ENCODE measurements at regions not wholly inside any gene's neighbourhood (a gene's known extent, or its start where the extent isn't known, plus 50 kb on each side); places are given as distances from the start of the nearest gene placed in this dataset.

DNA sequence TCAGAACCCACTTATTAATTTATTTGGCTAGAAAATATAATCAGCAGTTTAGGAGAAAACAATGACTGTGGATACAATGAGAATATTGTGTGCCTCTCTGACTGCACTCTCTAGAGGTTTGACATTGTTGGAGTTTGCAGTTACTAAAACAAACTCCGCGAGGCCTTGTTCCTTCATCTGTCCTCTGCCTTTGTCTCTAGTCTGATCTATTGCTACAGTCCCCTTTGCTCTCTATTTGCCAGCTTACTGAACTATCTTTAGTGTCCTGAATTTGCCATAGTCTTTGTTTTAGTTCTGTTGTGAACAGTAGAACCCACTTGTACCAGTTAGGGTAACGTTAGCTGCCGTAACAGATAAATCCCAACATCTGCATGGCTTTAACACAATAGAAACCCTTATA lies 81.4 kb upstream of the RPS6KA3 start:
- no peak for DNase-seq (ENCODE audit: low read depth)
- no peak overlapping the region for H3K4me3 ChIP-seq (ENCODE audit: low read depth, low read length)
- TF ChIP-seq, protein P1, sequence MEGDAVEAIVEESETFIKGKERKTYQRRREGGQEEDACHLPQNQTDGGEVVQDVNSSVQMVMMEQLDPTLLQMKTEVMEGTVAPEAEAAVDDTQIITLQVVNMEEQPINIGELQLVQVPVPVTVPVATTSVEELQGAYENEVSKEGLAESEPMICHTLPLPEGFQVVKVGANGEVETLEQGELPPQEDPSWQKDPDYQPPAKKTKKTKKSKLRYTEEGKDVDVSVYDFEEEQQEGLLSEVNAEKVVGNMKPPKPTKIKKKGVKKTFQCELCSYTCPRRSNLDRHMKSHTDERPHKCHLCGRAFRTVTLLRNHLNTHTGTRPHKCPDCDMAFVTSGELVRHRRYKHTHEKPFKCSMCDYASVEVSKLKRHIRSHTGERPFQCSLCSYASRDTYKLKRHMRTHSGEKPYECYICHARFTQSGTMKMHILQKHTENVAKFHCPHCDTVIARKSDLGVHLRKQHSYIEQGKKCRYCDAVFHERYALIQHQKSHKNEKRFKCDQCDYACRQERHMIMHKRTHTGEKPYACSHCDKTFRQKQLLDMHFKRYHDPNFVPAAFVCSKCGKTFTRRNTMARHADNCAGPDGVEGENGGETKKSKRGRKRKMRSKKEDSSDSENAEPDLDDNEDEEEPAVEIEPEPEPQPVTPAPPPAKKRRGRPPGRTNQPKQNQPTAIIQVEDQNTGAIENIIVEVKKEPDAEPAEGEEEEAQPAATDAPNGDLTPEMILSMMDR (IDR thresholded peaks at IDR 0.05; ENCODE audit: control insufficient read depth, extremely low read depth, insufficient read depth): no peak

DNA sequence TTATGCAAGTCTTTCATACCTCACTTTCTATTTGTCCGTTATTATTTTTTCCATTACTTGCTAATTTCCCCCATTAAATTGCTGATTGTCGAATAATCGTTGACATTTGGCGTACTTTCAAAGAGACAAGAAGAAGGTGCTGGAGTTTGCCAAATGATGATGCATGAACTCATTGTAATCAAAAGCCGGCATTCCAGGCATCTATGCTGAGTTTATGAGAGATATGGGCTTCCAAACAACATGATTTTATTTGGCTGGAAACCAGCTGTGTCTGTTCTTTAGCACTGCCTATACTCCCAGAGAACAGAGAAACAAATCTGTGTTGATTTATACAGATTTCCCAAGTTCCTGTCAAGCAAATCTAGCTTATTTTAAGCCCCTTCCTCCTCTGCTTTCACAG lies 80.8 kb upstream of the RPS6KA3 start:
- no peak overlapping the region for H3K4me3 ChIP-seq (ENCODE audit: low read depth, low read length)
- no peak for DNase-seq (ENCODE audit: low read depth)
- TF ChIP-seq, protein P1 (IDR thresholded peaks at IDR 0.05; ENCODE audit: control insufficient read depth, extremely low read depth, insufficient read depth): no peak

DNA sequence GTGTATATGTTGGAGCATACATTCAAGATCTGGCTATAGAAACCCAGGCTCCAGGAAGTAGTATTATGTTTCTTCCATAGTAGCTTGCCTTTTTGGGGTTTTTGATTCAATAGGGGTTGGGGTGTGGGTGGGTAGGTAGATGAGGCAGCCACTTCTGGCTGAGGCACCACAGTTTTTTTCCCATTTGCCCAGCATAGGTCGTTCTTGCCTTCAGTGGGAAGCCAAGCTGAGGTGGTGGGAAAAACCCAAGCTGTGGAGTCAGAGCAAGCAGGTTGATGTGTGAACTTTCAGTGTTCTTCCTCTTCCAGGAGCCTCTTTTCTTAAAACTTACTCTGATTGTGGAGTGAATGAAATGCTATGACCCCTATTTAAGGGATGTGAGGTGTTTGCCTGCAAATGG lies 67.0 kb upstream of the RPS6KA3 start:
- no peak for DNase-seq (ENCODE audit: low read depth)
- TF ChIP-seq, protein P1 (IDR thresholded peaks at IDR 0.05; ENCODE audit: control insufficient read depth, extremely low read depth, insufficient read depth): no peak
- no peak overlapping the region for H3K4me3 ChIP-seq (ENCODE audit: low read depth, low read length)

DNA sequence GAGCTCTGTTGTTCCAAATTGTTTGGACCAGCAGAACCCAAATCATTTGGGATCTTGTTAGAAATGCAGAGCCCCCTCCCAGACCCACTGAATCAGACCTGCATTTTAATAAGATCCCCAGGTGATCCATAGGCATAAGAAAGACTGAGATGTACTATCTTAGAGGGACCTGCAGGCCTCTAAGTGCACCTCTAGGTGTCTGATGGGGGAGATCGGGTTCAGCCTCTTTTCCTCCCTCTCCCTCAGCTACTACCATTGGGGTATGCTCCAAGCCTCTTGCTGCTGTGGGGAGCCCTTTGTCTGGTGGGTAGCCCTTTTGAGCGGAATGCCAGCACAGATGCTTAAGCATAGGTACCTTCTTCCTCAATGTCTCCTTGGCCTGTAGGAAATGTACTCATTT lies 63.8 kb upstream of the RPS6KA3 start:
- no peak overlapping the region for H3K4me3 ChIP-seq (ENCODE audit: low read depth, low read length)
- TF ChIP-seq, protein P1 (IDR thresholded peaks at IDR 0.05; ENCODE audit: control insufficient read depth, extremely low read depth, insufficient read depth): no peak
- no peak for DNase-seq (ENCODE audit: low read depth)

DNA sequence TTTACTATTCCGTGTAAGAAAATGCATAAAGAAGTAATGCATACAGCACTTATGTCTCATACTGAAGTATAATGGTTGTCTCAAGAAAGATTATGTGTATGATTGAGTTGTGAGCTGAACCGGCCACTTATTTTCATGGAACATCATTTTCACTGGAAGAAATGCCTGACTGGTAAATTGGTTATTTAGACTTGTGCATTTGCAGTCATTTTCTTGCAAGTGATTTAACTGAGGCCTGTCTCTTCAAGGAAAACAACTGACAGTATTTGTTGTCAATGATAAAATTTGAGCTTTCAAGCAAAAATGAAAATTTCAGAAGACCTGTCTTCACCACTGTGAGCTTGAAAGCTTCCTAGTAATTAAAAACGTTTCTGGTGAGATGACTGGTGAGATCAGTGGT lies 62.7 kb upstream of the RPS6KA3 start:
- TF ChIP-seq, protein P1 (IDR thresholded peaks at IDR 0.05; ENCODE audit: control insufficient read depth, extremely low read depth, insufficient read depth): no peak
- no peak for DNase-seq (ENCODE audit: low read depth)
- no peak overlapping the region for H3K4me3 ChIP-seq (ENCODE audit: low read depth, low read length)

DNA sequence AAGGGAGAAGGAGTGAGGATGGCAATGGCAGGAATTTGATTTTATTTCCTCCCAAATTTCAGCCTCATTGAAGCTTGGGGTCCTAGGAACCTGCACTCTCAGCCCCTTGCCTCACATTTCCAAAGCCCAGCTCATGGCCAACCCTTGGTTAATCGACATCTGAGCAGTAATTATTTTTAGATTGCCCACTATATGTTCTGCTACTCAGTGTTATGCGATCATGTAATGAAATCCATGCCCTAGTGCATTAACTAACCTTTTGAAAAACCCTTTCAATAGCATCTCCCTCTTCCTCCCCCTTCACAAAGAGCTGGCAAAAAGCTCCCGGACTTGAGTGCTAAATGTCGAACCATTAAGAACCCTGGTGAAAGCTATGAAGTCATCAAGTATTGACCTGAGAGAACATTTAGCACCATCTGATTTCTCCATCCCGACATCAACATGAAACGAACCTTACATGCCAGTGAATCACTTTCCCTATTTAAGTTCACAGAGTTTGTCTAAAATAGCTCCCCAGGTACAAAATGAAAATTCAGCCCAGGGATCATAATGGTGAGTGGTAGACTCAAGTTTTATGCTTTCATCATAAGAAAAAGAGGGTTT lies 59.2 kb upstream of the RPS6KA3 start:
- no peak overlapping the region for H3K4me3 ChIP-seq (ENCODE audit: low read depth, low read length)
- TF ChIP-seq, protein P1 (IDR thresholded peaks at IDR 0.05; ENCODE audit: control insufficient read depth, extremely low read depth, insufficient read depth): no peak
- DNase-seq (ENCODE audit: low read depth): no peak

DNA sequence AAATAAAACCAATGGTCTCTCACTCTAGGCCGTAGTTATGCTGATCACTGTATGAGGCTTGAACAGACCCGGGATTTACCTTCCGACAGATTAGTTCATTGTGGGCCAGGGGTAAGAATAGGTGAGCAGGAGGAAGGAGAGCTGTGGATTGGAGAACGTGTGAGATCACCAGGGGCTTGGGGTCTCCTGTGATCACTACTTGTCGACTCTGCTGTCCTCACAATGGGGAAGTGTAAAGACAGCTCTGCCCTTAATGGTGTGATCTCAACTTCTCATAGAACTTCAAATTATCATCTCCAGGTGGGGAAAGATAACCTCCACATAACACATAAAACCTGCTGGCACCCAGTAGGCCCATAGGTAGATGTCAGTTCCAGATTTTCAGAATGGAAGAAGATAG lies 56.2 kb upstream of the RPS6KA3 start:
- TF ChIP-seq, protein P1 (IDR thresholded peaks at IDR 0.05; ENCODE audit: control insufficient read depth, extremely low read depth, insufficient read depth): no peak
- no peak for DNase-seq (ENCODE audit: low read depth)
- H3K4me3 ChIP-seq (ENCODE audit: low read depth, low read length): no peak overlapping the region
